ENCODE measurements at regions not wholly inside any gene's neighbourhood (a gene's known extent, or its start where the extent isn't known, plus 50 kb on each side); places are given as distances from the start of the nearest gene placed in this dataset.

DNA sequence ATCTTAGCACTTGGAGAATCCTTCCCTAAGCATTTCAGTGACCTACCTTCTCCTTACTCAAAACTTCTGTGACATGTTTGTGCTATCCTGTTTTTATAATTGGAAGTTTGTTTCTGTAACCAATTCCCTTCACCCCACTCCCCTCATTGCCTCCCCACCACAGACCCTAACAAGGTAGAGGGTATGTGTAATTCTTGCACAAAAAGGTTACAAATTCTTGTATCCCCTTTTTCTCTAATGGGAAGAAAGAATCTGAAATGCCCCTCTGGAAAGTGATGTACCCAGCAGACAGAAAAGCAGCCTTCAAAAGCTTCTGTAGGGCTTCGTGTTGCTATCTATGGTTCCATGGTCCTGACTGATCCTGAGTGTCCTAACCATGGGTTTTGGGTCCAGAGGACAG lies 111.7 kb upstream of the TMEM170B start:
- CTCF ChIA-PET = interaction anchor here (1.0 kb wide), 1 partner anchor 27 kb away, joined by 3 read pairs; no protein-coding TSS in a partner anchor
- no peaks in the 10 kb centered on the region for H3K36me3 ChIP-seq (ENCODE audit: control insufficient read depth, insufficient read depth, low read length)
- TF ChIP-seq, protein P1, sequence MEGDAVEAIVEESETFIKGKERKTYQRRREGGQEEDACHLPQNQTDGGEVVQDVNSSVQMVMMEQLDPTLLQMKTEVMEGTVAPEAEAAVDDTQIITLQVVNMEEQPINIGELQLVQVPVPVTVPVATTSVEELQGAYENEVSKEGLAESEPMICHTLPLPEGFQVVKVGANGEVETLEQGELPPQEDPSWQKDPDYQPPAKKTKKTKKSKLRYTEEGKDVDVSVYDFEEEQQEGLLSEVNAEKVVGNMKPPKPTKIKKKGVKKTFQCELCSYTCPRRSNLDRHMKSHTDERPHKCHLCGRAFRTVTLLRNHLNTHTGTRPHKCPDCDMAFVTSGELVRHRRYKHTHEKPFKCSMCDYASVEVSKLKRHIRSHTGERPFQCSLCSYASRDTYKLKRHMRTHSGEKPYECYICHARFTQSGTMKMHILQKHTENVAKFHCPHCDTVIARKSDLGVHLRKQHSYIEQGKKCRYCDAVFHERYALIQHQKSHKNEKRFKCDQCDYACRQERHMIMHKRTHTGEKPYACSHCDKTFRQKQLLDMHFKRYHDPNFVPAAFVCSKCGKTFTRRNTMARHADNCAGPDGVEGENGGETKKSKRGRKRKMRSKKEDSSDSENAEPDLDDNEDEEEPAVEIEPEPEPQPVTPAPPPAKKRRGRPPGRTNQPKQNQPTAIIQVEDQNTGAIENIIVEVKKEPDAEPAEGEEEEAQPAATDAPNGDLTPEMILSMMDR (IDR thresholded peaks at IDR 0.05; ENCODE audit: insufficient read depth, low read depth, low read length) = no peak
- no peak overlapping the region for H3K4me3 ChIP-seq (ENCODE audit: low read depth, low read length)
- no peak for DNase-seq (ENCODE audit: low read depth)
- H3K27me3 ChIP-seq (ENCODE audit: control insufficient read depth, insufficient read depth, low read length) = no peaks in the 10 kb centered on the region
- POLR2A ChIA-PET = no interaction called here

DNA sequence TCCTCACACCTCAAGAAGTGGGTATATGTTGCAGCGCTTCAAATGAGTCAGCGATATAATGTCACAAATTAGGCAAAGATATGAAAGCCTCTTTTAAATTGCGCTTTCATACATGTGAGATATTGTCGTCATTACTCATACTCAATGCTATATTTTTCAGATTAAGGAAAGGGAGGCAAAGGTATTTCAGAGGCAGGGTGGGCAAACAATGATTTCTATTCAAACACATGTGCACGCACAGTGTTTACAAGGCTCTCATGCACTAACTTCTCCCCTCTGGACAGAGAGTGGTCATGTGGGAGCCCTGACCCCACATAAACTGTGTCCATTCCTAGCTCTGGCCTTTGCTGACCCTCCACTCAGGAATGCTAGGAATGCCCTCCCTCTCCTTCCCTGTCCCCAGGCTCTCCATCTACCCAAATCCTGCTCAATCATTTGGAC lies 112.1 kb upstream of the TMEM170B start:
- DNase-seq (ENCODE audit: low read depth) = no peak
- H3K4me3 ChIP-seq (ENCODE audit: low read depth, low read length) = no peak overlapping the region
- H3K27me3 ChIP-seq (ENCODE audit: control insufficient read depth, insufficient read depth, low read length) = no peaks in the 10 kb centered on the region
- POLR2A ChIA-PET = no interaction called here
- no peaks in the 10 kb centered on the region for H3K36me3 ChIP-seq (ENCODE audit: control insufficient read depth, insufficient read depth, low read length)
- TF ChIP-seq, protein P1 (IDR thresholded peaks at IDR 0.05; ENCODE audit: insufficient read depth, low read depth, low read length) = no peak
- CTCF ChIA-PET = interaction anchor here (1.0 kb wide), 1 partner anchor 27 kb away, joined by 3 read pairs; no protein-coding TSS in a partner anchor

DNA sequence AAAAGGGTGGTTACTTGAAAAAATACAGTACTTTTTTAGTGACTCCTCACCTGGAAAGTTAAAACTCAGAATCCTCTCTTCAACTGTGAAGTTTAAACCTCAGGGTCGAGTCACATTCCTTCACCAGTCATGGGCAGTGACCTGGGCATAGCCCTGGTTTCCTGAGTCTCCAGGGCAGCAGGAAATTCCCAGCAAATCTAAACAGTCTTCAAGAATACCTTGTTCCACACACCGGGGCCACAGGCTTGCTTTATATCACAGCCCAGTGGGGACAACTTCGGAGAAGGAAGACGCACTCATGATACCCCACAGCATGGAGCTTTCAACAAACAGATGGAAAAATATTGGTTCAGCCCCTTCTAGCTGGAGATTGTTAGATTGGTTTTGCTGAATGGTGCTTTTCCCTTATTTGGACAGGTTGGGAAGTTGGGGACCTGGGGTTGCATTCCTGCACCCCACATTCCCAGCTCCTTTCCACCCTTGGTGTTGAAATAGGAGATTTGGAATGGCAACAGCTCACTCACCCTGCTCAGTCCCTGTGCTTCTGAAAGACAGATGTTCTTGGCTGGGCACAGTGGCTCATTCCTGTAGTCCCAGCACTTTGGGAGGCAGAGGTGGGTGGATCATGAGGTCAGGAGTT lies 113.0 kb upstream of the TMEM170B start:
- Histone ChIP-seq H3K27me3 (ENCODE audit: control insufficient read depth, insufficient read depth, low read length) (no peaks in the 10 kb centered on the region), H3K4me3 (ENCODE audit: low read depth, low read length) (no peak overlapping the region), H3K36me3 (ENCODE audit: control insufficient read depth, insufficient read depth, low read length) (no peaks in the 10 kb centered on the region)
- no peak for DNase-seq (ENCODE audit: low read depth)
- TF ChIP-seq, protein P1 (IDR thresholded peaks at IDR 0.05; ENCODE audit: insufficient read depth, low read depth, low read length) = no peak
- CTCF ChIA-PET = no interaction called here
- POLR2A ChIA-PET = interaction anchor here (0.6 kb wide), 1 partner anchor 192 kb away, joined by 4 read pairs; the partner anchor contains the start of gene NEDD9

DNA sequence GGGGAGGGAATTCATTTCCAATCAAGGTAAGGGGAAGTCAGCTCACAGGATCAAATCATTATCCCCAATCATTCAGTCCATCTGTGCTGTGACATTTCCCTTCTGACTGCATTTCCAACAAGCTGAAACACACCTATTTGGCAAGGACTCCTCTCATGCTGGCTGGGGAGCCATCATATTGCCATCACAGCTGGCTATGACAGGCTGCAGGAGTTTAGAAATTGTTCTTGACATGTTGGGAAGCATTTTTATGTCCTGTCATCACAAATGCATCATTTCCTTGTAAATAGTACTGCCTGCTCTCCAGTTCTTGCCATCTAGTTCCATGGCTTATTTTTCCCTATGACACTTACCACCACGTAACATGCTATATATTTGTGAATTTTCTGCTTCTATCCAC lies 113.9 kb upstream of the TMEM170B start:
- ChIA-PET CTCF (no interaction called here), POLR2A (no interaction called here)
- TF ChIP-seq, protein P1 (IDR thresholded peaks at IDR 0.05; ENCODE audit: insufficient read depth, low read depth, low read length) = no peak
- Histone ChIP-seq H3K27me3 (ENCODE audit: control insufficient read depth, insufficient read depth, low read length) (no peaks in the 10 kb centered on the region), H3K36me3 (ENCODE audit: control insufficient read depth, insufficient read depth, low read length) (no peaks in the 10 kb centered on the region), H3K4me3 (ENCODE audit: low read depth, low read length) (no peak overlapping the region)
- no peak for DNase-seq (ENCODE audit: low read depth)

DNA sequence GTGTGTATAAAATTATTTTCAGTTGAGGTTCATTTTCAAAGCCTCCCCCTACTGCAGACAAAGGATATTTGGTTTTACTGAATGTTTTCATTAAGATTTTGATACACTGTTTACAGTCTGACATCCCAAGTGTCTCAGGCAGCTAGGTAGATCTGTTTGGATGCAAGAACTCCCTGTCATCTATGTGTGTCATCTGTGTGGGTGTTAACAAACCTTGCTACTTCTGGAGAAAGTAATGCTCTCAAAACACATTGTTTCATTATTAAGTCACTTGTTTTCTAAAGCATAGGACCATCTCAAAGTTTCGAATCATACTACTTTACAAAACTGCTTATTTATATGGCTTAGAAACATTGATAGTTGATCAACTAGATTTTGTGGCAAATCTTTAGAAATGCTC lies 114.5 kb upstream of the TMEM170B start:
- CTCF ChIA-PET = no interaction called here

More for the DNA sequence above, 114.5 kb upstream of the TMEM170B start:
- Histone ChIP-seq H3K4me3 (ENCODE audit: low read depth, low read length) (no peak overlapping the region), H3K36me3 (ENCODE audit: control insufficient read depth, insufficient read depth, low read length) (no peaks in the 10 kb centered on the region), H3K27me3 (ENCODE audit: control insufficient read depth, insufficient read depth, low read length) (no peaks in the 10 kb centered on the region)
- POLR2A ChIA-PET = no interaction called here
- TF ChIP-seq, protein P1 (IDR thresholded peaks at IDR 0.05; ENCODE audit: insufficient read depth, low read depth, low read length) = no peak
- no peak for DNase-seq (ENCODE audit: low read depth)
